ENCODE measurements at regions not wholly inside any gene's neighbourhood (a gene's known extent, or its start where the extent isn't known, plus 50 kb on each side); places are given as distances from the start of the nearest gene placed in this dataset.

- no peak for DNase-seq (ENCODE audit: low read depth)
- TF ChIP-seq CTCF (IDR thresholded peaks at IDR 0.05; ENCODE audit: insufficient read depth, low read length, poor library complexity, severe bottlenecking) = no peak
- Histone ChIP-seq H3K27me3 (ENCODE audit: control insufficient read depth, insufficient read depth, low read length) (no peaks in the 10 kb centered on the region), H3K36me3 (ENCODE audit: control insufficient read depth, insufficient read depth, low read length) (no peaks in the 10 kb centered on the region), H3K4me3 (ENCODE audit: low read depth, low read length) (no peak overlapping the region)
These were observed 244.1 kb downstream of the MED10 start for GRCh38 chr5:6134281-6134680.

GRCh38 chr5:6125781-6126180 is 252.6 kb downstream of the MED10 start:
- no peak for TF ChIP-seq CTCF (IDR thresholded peaks at IDR 0.05; ENCODE audit: insufficient read depth, low read length, poor library complexity, severe bottlenecking)
- H3K36me3 ChIP-seq (ENCODE audit: control insufficient read depth, insufficient read depth, low read length) = no peaks in the 10 kb centered on the region

GRCh38 chr5:6118691-6119090 is 259.7 kb downstream of the MED10 start:
- no peak for TF ChIP-seq CTCF (IDR thresholded peaks at IDR 0.05; ENCODE audit: insufficient read depth, low read length, poor library complexity, severe bottlenecking)
- no peak overlapping the region for H3K4me3 ChIP-seq (ENCODE audit: low read depth, low read length)

More at GRCh38 chr5:6125781-6126180, 252.6 kb downstream of the MED10 start:
- Histone ChIP-seq H3K27me3 (ENCODE audit: control insufficient read depth, insufficient read depth, low read length) (no peaks in the 10 kb centered on the region), H3K4me3 (ENCODE audit: low read depth, low read length) (no peak overlapping the region)
- DNase-seq (ENCODE audit: low read depth) = no peak

GRCh38 chr5:6117212-6117611 is 261.1 kb downstream of the MED10 start:
- no peaks in the 10 kb centered on the region for H3K36me3 ChIP-seq (ENCODE audit: control insufficient read depth, insufficient read depth, low read length)
- no peaks in the 10 kb centered on the region for H3K27me3 ChIP-seq (ENCODE audit: control insufficient read depth, insufficient read depth, low read length)
- no peak overlapping the region for H3K4me3 ChIP-seq (ENCODE audit: low read depth, low read length)
- TF ChIP-seq CTCF (IDR thresholded peaks at IDR 0.05; ENCODE audit: insufficient read depth, low read length, poor library complexity, severe bottlenecking) = no peak
- no peak for DNase-seq (ENCODE audit: low read depth)

More at GRCh38 chr5:6118691-6119090, 259.7 kb downstream of the MED10 start:
- H3K27me3 ChIP-seq (ENCODE audit: control insufficient read depth, insufficient read depth, low read length) = no peaks in the 10 kb centered on the region
- DNase-seq (ENCODE audit: low read depth) = no peak
- no peaks in the 10 kb centered on the region for H3K36me3 ChIP-seq (ENCODE audit: control insufficient read depth, insufficient read depth, low read length)

GRCh38 chr5:6115852-6116251 is 262.5 kb downstream of the MED10 start:
- H3K4me3 ChIP-seq (ENCODE audit: low read depth, low read length) = no peak overlapping the region
- no peaks in the 10 kb centered on the region for H3K27me3 ChIP-seq (ENCODE audit: control insufficient read depth, insufficient read depth, low read length)
- no peak for TF ChIP-seq CTCF (IDR thresholded peaks at IDR 0.05; ENCODE audit: insufficient read depth, low read length, poor library complexity, severe bottlenecking)
- no peak for DNase-seq (ENCODE audit: low read depth)
- no peaks in the 10 kb centered on the region for H3K36me3 ChIP-seq (ENCODE audit: control insufficient read depth, insufficient read depth, low read length)

GRCh38 chr5:6112538-6112937 is 265.8 kb downstream of the MED10 start:
- Histone ChIP-seq H3K36me3 (ENCODE audit: control insufficient read depth, insufficient read depth, low read length) (no peaks in the 10 kb centered on the region), H3K27me3 (ENCODE audit: control insufficient read depth, insufficient read depth, low read length) (no peaks in the 10 kb centered on the region), H3K4me3 (ENCODE audit: low read depth, low read length) (no peak overlapping the region)
- no peak for DNase-seq (ENCODE audit: low read depth)
- TF ChIP-seq CTCF (IDR thresholded peaks at IDR 0.05; ENCODE audit: insufficient read depth, low read length, poor library complexity, severe bottlenecking) = no peak
